Nephron progenitor cell (in vitro differentiated cells): ENCODE measurements at regions not wholly inside any gene's neighbourhood (a gene's known extent, or its start where the extent isn't known, plus 50 kb on each side); places are given as distances from the start of the nearest gene placed in this dataset.
A peak's percentile ranks its signal among the peaks of the same experiment; 100 is the strongest.

Experiments
- DNase-seq: peaks from one replicate; pipeline ENCODE4 v3.0.0; 2021
- H3K27ac Mint-ChIP-seq: 2 replicates; pipeline ENCODE4 v1.8.0; 2021; ENCODE audit warnings: mild to moderate bottlenecking, moderate library complexity, mixed read lengths
- H3K27me3 Mint-ChIP-seq: 2 replicates; pipeline ENCODE4 v1.8.0; 2021; ENCODE audit warnings: mild to moderate bottlenecking, low read depth, mixed read lengths; ENCODE audit not compliant: poor library complexity
- H3K36me3 Mint-ChIP-seq: 2 replicates; pipeline ENCODE4 v1.8.0; 2021; ENCODE audit warnings: low read depth, mixed read lengths
- H3K4me1 Mint-ChIP-seq: 2 replicates; pipeline ENCODE4 v1.8.0; 2021; ENCODE audit warnings: mixed read lengths
- H3K4me3 Mint-ChIP-seq: 2 replicates; pipeline ENCODE4 v1.8.0; 2021; ENCODE audit warnings: mild to moderate bottlenecking, moderate library complexity, mixed read lengths
- H3K9me3 Mint-ChIP-seq: 2 replicates; pipeline ENCODE4 v1.8.0; 2021; ENCODE audit warnings: mild to moderate bottlenecking, moderate library complexity, mixed read lengths
- TF ChIP-seq, protein P1 (sequence below): fragments of 200-600 bp; sonication (generic); IDR thresholded peaks from 2 replicates; pipeline ENCODE4 v1.5.0; 2021; ENCODE audit warnings: antibody characterized with exemption

GRCh38 chr22:44429941-44430587 is 68.0 kb downstream of the RTL6 start:
- TF ChIP-seq, protein P1, sequence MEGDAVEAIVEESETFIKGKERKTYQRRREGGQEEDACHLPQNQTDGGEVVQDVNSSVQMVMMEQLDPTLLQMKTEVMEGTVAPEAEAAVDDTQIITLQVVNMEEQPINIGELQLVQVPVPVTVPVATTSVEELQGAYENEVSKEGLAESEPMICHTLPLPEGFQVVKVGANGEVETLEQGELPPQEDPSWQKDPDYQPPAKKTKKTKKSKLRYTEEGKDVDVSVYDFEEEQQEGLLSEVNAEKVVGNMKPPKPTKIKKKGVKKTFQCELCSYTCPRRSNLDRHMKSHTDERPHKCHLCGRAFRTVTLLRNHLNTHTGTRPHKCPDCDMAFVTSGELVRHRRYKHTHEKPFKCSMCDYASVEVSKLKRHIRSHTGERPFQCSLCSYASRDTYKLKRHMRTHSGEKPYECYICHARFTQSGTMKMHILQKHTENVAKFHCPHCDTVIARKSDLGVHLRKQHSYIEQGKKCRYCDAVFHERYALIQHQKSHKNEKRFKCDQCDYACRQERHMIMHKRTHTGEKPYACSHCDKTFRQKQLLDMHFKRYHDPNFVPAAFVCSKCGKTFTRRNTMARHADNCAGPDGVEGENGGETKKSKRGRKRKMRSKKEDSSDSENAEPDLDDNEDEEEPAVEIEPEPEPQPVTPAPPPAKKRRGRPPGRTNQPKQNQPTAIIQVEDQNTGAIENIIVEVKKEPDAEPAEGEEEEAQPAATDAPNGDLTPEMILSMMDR, result no peak
- H3K36me3 Mint-ChIP-seq, result no peaks in the 10 kb centered on the region
- H3K9me3 Mint-ChIP-seq, result no peaks in the 10 kb centered on the region
- peaks cover 37% of the 10 kb centered on the region for H3K27me3 Mint-ChIP-seq
- no peak for DNase-seq
- H3K4me3 Mint-ChIP-seq, result no peak overlapping the region
- no peak overlapping the region for H3K27ac Mint-ChIP-seq
- H3K4me1 Mint-ChIP-seq, result peaks cover 41% of the 10 kb centered on the region

- Mint-ChIP-seq H3K27me3 (peaks cover 28% of the 10 kb centered on the region), H3K9me3 (no peaks in the 10 kb centered on the region), H3K27ac (no peak overlapping the region), H3K36me3 (no peaks in the 10 kb centered on the region), H3K4me1 (peaks cover 50% of the 10 kb centered on the region), H3K4me3 (no peak overlapping the region)
- no peak for DNase-seq
- TF ChIP-seq, protein P1, result no peak
Measured at GRCh38 chr22:44428941-44429830, 68.8 kb downstream of the RTL6 start.

DNA sequence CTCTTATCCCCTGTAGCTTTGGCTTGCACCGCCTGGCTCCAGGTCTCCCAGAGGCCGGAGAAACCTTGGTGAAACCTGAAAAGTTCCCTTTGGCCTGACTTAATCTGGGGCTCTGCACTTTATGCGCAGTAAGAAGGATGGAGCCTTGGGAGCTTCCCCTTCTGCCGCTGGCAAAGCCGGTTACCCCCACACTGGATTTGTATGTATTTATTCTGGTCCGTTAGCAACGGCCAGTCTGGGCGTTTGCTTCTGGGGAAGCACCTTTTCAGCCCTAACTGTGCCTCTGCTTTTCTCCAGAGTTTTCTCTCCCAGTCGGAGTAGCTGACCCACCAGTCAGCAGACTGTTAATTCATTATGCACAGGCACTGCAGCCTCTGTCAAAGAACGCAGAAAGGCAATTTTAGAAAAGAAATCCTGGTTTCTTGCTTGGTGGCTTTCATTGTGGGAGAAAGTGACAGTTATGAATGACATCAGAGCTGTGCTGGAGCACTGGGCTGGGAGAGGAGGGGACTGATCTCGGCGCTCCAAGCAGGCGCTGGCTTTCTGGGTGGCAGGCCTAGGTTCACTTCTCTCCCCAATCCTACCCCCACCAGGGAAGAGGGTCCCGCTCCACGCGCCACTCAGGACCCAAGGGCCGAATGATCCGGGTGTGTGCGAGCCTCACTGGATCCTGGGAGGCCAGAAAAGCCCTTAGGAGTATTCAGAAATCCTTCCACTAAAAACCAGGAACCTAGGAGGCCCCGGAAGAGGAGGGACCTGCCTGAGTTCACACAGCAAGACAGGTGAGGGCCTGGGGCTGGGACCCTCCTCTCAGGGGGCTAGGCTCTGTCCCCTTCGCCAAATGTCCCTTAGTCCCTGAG is 70.2 kb downstream of the RTL6 start:
- no peak overlapping the region for H3K4me3 Mint-ChIP-seq
- H3K4me1 Mint-ChIP-seq, result peaks cover 62% of the 10 kb centered on the region
- peak overlapping the region; percentile 85 for H3K27ac Mint-ChIP-seq
- DNase-seq, result no peak
- peaks cover 22% of the 10 kb centered on the region for H3K27me3 Mint-ChIP-seq
- TF ChIP-seq, protein P1, result no peak
- peaks cover 1% of the 10 kb centered on the region for H3K9me3 Mint-ChIP-seq
- H3K36me3 Mint-ChIP-seq, result no peaks in the 10 kb centered on the region

GRCh38 chr22:44426981-44427380 is 71.1 kb downstream of the RTL6 start:
- Mint-ChIP-seq H3K4me1 (peaks cover 64% of the 10 kb centered on the region), H3K27ac (no peak overlapping the region), H3K36me3 (no peaks in the 10 kb centered on the region), H3K27me3 (peaks cover 21% of the 10 kb centered on the region), H3K9me3 (peaks cover 5% of the 10 kb centered on the region), H3K4me3 (no peak overlapping the region)
- TF ChIP-seq, protein P1, result no peak
- DNase-seq, result no peak

DNA sequence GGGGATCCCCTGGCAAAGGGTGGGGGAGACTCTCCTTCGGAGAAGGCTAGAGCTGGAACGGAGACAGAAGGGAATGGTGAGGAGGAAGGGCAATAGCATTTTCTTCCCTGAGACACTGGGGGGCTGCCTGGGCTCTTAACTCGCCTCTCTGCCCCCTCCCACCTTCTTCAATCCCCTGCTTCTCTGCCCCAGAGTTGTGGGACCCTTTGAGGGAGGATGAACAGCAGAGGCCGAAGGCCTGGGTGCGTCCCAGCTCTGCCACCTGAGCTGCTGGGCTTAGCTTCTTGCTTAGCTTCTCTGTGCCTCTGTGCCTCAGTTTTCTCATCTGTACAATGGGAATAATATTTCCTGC is 72.4 kb downstream of the RTL6 start:
- Mint-ChIP-seq H3K4me1 (peaks cover 64% of the 10 kb centered on the region), H3K4me3 (no peak overlapping the region)
- TF ChIP-seq, protein P1, result no peak

More for the DNA sequence above, 72.4 kb downstream of the RTL6 start:
- H3K27me3 Mint-ChIP-seq, result peaks cover 16% of the 10 kb centered on the region
- no peak for DNase-seq
- no peaks in the 10 kb centered on the region for H3K36me3 Mint-ChIP-seq
- peak overlapping the region; percentile 80 for H3K27ac Mint-ChIP-seq
- H3K9me3 Mint-ChIP-seq, result peaks cover 17% of the 10 kb centered on the region
